DMS153 treated with DMSO at 0.1 percent for 48 hours (cell line): ENCODE measurements at regions not wholly inside any gene's neighbourhood (a gene's known extent, or its start where the extent isn't known, plus 50 kb on each side); places are given as distances from the start of the nearest gene placed in this dataset.

Experiments used
- DNase-seq: peaks from one replicate; lab custom pipeline; 2025; ENCODE audit not compliant: unreplicated experiment; lab: John Stamatoyannopoulos, UW

DNA sequence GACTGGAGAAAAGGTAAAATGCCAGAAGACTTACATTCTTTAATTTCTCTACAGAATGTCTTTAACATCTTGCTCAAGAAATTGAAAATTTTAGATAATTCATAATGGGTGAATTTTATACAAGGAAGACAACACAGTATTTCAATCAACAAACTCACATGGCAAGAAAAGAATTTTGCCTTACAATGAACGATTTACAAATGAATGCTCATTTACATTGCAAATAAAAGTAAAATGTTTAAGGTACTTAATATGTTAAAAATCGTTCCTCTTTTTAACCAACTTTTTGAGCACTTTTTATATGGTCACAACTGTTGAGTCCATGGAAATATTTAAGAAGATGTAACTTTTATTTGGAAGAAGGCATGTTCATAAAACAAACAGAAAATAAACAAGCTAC is 174.8 kb upstream of the UBE2E2 start:
- DNase-seq = no peak

DNA sequence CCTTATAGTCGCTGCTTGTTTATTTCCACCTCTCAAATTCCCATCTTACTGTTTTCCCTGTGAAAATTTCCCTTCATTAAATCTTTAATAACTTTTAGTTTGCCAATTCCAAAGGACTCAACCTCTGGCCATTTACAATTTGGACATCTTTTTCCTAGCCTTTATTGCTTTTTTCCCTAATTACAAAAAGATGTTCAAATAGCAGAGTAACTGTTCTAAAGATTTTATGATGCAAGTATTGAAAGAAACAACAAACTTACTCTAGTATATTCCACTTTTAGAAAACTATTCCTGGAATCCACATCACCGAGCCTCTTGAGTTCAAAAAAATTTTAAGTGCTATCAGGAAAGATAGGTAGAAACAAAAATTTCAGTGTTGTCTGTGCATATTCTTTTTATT is 174.1 kb upstream of the UBE2E2 start:
- no peak for DNase-seq

DNA sequence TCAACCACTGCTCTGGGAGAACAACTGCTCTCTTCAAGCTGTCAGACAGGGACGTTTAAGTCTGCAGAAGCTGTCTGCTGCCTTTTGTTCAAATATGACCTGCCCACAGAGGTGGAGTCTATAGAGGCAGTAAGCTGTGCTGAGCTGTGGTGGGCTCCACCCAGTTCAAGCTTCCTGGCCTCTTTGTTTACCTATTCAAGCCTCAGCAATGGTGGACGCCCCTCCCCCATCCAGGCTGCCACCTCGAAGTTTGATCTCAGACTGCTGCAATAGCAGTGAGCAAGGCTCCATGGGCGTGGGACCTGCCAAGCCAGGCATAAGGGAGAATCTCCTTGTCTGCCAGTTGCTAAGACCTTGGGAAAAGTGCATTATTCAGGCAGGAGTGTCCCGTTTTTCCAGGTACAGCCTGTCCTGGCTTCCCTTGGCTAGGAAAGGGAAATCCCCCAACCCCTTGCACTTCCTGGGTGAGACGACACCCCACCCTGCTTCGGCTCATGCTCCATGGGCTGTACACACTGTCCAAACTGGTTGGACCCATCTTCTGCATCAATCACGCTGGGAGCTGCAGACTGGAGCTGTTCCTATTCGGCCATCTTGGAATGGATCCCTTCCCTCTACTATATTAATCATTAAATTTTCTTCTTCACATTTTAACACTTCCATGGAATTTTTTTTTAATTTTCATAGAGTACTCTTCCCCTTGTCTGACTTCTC is 167.0 kb upstream of the UBE2E2 start:
- no peak for DNase-seq

DNA sequence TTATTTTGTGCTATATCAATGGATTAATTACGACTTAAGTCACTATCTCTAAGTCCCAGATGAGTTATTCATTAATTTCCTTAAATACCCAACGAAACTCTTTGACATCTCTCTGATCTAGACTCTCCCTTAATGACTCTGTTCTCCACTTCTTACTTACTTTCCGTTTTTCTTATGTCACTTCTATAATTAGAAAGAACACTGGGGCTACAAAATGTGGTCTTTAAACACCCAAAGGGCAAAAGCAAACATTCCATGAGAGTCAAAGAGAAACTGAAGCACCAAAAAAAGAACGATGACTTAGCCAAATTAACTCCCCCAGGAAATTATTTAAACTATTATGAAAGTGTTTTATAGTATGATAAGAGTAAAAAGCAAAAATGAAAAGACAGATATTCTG is 166.4 kb upstream of the UBE2E2 start:
- DNase-seq = no peak

DNA sequence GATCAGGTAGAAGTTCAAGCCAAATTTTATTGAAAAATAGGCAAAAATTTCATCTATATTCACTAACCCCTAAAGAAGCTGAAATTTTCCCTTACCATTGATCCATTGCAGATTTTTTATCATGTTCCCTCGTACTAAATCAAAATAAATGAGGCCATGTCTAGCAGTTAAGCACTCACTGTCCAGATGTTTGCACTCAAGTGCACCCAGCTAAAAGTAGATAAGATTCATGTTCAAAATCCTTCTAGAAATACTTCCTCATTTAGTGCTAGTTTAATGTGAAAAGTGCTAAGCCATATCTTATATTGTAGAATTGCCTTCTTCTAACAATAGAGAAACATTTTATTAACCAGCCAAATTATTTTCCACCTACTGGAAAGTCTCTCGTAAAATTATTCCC is 164.7 kb upstream of the UBE2E2 start:
- DNase-seq = no peak

DNA sequence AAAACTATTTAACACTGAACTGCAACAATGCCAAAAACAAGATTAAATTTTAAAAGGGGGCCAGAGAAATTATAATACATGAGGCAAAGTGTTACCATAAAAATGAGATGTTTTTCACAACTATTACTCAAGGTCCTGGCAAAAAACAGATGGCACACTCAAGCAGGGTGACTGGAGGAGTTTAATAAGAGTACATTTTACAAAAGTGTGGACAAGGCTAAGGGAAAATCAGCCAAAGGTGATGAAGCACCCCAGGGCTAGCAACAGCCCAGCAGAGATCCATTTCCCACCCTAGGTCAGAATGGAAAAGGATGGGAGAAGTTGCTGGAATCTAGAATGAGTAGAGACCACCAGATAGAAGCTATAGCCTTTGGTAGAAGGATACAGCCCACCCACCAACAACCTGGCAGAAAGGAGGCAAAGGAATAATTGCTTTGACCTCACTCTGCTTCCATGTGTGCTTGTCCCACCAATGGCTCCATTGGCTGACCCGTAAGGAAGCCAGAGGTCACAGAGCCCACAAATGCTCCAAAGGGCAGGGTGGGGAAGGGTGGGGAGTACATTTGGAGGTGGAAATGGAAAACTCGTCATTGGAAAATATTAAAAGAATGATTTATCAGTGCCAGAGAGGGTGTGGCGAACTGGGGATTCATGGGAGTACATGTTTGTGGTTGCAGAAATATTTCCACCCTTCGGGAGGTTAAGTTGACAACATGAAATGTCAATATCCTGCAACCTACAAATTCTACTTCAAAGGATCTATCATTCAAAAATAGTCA is 161.0 kb upstream of the UBE2E2 start:
- DNase-seq = no peak

DNA sequence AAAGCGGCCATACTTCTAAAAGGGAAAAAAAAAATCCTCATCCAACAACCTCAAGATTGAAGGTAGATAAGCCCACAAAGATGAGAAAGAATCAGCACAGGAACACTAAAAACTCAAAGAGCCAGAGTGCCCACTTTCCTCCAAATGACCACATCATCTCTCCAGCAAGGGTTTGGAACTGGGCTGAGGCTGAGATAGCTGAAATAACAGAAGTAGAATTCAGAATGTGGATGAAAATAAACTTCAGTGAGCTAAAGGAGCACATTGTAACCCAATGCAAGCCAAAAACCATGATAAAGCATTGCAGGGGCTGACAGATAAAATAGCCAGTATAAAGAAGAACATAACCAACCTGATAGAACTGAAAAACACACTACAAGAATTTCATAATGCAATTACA is 158.7 kb upstream of the UBE2E2 start:
- no peak for DNase-seq

DNA sequence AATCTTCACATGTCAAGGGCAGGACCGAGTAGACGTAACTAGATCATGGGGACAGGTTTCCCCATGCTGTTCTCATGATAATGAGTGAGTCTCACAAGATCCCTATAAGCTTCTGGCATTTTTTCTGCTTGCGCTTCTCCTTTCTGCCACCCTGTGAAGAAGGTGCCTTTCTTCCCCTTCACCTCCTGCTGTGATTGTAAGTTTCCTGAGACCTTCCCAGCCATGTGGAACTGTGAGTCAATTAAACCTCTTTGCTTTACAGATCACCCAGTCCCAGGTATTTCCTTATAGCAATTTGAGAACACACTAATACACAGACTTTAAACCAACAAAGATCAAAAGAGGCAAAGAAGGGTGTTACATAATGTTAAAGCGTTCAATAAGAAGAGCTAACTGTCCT is 156.6 kb upstream of the UBE2E2 start:
- no peak for DNase-seq

DNA sequence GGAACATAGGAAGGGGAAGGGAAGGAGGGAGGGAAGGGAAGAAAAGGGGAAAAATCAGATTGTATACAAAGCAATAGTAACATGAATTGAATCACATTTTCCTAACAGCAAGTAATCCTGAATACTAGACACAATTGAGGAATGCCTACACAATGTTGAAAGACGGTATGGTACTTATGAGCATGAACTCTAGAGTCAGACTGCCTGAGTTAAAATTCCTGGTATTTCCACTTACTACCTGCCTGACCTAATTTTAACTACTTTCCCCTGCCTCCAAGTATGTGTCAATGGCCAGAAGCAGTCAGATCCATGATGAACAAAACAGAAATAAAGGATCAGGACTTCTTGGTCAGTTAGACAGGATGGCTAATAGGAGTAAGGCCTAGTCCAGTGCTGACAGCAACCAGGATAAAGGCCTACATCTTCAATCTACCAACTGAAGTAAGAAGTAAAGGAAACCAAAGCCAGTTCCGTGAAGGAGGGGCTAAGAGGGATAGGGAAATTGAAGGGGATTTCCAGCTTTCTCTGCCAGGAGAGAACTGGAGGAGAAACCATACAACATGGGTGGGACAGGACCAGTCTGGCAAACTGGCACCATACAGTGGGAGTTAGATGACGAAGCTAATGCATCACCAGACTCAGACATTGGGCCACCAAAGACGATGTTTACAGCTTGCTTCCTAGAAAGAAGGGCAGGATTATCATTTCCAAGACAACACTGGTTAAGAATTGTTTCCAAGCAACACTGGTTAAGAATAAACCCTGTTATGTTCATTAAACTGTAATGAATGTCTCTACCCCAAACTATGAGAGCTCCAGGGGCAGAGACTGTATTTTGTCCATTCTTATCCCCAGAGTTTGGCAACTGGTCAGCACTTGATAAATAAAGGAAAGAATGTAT is 151.6 kb upstream of the UBE2E2 start:
- DNase-seq = no peak

DNA sequence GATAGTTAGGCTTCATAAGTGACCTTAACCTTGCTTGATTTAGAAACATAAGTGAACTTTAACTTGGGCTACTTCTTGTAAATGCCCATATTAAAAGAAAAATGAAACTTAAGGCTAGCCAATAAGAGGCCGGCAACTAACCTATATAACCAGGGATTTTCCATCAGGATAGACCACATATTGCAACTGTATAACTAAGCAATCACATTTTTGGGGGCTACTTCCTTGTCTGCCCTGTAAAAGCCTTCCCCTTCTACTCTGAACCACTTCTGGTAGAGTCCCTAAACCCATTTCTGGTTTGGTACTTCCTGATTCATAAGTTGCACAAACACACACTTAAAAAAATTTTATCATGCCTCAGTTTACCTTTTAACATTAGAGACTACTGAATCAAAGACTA is 150.9 kb upstream of the UBE2E2 start:
- no peak for DNase-seq

DNA sequence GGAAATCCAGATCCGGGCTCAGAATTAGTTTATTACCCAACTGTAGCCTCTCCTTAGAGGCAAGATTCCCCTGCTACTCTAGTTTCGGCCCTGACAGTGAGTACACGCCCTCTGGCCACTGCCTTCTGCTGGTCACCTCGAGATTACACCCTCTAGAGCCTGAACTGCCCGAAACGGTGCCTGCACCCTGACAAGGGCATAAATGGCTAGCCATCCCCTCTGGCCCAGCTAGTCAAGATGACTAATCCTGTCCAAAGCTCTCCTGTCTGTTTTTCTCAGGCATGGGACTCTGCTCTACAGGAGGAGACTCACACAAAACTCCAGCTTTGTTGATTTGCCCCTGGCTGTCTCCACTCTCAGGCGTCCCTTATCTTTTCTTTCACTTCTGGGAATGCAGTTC is 150.5 kb upstream of the UBE2E2 start:
- DNase-seq = no peak

DNA sequence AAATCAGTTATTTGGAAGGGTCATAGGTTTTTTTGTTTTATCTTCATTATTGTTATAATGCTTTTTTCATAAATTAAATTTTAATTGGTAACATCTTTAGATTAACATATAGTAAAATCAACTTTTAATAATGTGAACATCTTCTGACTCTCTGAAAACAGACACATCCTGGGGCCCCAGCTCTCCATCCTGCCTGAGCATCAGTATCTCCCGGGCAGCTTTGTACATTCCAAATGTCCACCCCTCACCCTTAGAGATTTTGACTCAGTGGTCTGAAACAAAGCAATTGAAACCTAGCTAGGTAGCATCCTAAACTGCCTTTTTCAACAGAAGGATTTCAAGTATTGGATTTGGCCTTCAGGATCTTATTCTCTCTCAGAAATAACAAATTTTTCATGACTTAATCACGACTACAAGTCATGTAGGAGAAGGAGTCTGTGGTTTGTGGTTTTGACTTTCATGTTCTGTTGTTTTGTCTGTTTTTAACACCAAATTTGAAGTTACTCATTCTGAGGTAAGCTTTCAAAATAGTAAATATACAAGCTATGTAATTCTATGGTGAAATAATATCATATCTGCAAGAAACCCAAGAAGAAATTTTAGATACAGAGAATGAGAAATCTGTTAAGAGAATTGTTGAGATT is 147.3 kb upstream of the UBE2E2 start:
- no peak for DNase-seq

DNA sequence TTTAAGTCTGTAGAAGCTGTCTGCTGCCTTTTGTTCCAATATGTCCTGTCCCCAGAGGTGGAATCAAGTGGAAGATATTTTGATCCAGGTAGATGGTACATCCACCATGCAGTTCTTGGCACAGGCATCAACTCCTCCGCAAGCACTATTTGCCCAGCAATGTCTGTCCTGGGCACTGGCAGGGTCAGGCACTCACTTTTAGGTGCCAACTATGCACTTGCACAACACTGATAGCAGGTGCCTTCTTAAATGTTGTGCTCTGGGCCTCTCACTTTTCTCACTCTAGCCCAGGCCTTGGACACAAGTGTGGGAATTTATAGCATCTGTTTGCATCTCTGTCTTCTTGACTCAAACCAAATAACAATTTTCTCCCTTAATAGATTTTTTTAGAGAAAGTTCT is 140.5 kb upstream of the UBE2E2 start:
- DNase-seq = no peak

DNA sequence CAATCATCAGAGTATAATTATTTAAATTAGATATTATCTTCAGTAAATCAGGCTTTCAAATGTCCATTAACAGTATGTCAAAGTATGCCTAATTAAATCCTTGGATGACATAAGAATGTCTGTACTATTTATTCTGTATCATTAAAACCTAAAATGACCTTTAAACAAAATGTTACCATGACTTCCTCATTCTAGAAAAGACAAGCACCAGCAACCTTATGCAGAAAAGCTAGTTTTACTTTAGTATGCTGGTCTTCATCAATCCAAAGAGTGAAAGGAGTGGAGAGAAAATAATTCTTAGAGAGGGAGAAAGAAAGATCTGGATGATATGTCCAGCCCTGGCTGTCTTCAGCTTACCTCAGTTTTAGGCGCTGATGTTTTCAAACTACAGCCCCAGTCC is 140.1 kb upstream of the UBE2E2 start:
- DNase-seq = no peak

DNA sequence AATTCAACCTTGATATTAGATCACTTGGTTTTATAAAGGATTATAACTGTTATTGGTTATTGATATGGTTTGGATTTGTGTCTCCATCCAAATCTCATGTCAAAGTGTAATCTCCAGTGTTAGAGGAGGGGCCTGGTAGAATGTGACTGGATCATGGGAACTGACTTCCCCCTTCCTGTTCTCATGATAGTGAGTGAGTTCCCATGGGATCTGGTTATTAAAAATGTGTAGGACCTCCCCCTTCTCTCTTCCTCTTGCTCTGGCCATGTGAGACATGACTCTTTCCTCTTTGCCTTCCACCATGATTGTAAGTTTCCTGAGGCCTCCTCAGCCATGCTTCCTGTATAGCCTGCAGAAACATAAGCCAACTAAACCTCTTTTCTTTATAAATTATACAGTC is 136.0 kb upstream of the UBE2E2 start:
- DNase-seq = no peak

DNA sequence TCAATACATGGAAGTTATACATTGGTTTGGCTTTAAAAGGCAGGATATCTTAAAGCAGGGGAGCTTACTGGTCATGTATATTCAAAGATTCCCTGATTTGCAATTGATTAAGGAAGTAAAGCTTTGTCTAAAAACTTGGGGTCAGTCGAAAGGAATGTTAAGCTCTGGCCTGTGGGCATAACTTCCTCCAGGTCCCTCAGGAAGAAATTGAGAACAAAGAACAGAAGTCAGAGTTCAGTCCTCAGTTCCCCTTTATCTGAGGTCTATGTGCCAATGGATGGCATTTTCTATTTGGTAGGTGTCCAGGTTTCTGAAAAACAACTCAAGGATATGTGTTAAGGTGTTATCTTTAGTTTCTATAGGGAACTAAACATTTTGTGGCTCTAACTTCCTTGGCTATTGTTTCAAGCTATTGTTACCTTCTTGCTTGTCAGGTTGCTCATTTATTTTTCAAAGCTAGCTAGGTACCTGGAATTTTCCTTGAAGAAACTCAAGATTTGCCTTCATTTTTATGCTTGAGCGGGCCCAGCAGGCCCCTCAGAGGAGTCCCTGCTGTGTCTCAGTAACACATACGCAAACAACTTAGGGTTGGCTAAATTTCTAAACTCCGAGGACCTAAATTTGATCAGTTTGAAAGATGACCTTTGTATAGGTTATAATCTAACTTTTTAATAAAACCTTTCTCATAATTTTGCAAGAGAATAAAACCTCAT is 135.0 kb upstream of the UBE2E2 start:
- no peak for DNase-seq

DNA sequence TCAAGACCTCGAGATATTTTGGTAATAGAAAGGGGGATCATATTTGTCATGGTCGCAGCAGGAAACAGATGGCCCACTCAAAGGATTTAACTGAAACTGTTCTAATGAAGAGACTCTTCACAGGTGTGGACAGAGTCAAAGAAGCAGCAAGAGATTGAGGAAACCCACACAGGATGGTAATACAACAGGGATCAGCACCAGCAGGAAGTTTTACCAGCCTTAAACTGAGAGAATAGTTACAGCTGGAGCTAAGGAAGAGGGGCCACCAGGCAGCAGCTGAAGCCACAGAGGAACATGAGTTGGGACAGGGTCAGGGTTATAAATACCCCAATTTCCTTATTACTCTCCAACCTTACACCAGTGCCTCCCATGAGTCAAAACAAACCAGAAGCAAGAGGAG is 131.8 kb upstream of the UBE2E2 start:
- DNase-seq = no peak

DNA sequence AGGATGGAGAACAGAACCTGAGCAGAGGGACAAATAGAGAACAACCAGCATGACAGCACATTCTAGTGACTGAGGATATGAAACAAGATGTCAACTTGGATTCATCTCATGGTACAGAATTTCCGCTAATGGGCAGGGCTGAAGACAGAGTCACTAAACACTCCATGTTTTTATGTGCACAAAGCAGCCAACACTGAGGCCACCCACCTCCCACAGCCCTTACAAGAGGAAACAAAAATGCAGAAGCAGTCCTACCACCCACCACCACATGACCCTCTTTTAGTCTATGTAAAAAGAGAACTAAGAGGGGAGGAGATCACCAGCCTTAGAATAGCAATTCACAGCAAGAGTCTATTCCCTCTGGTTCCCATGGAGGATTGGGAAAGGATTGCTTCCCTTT is 131.4 kb upstream of the UBE2E2 start:
- no peak for DNase-seq

DNA sequence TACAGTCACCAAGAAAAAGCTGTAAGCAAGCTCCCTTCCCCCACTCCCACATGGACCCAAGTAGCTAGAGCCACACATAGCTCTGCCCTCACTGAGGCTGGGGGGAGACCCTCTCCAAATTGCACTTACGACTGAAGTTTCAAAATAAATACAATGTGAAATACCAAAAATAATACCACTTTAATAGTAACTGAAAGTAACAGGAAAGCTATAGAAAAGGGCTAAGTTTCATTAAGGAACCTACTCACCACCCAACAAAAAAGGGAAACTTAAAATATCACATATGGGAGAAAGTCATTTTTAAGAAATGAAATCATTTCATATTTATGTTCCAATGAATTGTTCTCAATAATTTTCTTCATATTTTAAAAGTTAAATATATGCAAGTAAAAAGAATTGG is 130.4 kb upstream of the UBE2E2 start:
- DNase-seq = no peak

DNA sequence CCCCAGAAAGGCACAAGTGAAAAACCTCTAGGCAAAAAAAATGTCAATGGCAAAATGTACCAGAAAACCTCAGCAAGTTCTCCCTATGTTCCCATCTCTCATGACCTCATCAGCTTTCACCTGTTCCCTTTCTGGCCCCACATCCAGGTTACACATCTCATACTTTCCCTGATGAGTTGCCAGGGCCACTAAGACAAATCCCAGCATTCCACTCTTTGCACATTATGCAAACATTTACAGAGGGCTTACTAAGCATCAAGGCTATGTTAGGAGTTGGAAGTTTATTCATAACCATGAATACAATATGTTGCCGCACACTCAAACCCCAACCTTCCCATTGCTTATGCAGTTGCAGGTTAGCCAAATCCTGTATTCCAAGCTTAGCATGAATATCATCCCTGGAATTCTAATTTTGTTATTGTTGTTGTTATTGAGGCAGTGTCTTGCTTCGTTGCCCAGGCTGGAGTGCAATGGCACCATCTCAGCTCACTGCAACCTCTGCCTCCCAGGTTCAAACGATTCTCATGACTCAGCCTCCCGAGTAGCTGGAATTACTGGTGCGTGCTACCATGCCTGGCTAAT is 129.3 kb upstream of the UBE2E2 start:
- no peak for DNase-seq
